GM18951 (cell line): ENCODE measurements at regions not wholly inside any gene's neighbourhood (a gene's known extent, or its start where the extent isn't known, plus 50 kb on each side); places are given as distances from the start of the nearest gene placed in this dataset.

Experiments
- POLR2A ChIP-seq: IDR thresholded peaks from 4 replicates; pipeline ENCODE4 v1.6.1; 2011; ENCODE audit warnings: mild to moderate bottlenecking; ENCODE audit not compliant: insufficient read length, insufficient read depth; ENCODE audit errors: extremely low read depth
- in situ Hi-C: fragments of 300-500 bp; cut with MboI; formaldehyde crosslinking; loops from one replicate; pipeline ENCODE4 v1.12.0; 2022; ENCODE audit warnings: low sequenced_read_pairs, mixed read lengths, inconsistent platforms; ENCODE audit not compliant: unreplicated experiment

DNA sequence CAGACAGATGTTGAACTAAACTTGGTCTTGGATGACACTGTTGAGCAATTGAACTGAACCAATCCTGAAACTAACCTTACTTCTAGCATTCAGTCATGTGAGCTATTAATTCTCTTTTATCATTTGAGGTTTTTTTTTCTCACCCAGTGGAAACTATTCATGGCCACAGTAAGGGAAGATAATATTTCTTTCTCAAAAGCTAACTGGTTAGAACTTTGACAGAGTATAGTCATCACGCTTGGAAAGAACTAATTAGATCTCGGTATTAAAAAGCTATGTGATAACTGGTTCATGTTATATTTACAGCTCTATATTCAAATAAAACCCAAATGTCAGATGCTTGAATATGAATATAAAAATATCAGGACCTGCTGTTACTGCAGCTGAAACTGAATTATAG, 89.5 kb downstream of the OTUD1 start:
- in situ Hi-C loops: loop anchor here (5.0 to 25.0 kb wide), 2 partner anchors 216 to 366 kb away; no protein-coding TSS in a partner anchor
- no peak for TF ChIP-seq POLR2A

DNA sequence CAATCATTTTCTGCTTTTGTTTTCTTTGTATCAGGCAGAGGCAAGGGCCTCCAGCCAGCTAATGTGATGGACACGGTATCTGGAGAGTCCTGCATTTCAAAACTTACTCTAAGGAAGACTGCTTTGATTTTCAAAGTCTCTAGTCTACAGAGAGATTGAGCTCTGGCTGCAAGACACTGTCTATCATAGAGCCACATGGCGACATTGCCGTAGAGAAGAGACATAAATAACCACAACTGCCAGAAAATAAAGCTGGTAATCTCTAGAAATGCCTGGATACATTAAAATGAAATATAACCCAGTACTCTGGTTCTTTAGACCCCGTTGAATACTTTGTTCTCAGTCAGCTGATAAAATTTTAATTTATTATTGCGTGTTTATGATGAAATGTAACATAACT, 90.8 kb downstream of the OTUD1 start:
- in situ Hi-C loops: loop anchor here (5.0 to 25.0 kb wide), 2 partner anchors 217 to 367 kb away; no protein-coding TSS in a partner anchor
- TF ChIP-seq POLR2A: no peak

DNA sequence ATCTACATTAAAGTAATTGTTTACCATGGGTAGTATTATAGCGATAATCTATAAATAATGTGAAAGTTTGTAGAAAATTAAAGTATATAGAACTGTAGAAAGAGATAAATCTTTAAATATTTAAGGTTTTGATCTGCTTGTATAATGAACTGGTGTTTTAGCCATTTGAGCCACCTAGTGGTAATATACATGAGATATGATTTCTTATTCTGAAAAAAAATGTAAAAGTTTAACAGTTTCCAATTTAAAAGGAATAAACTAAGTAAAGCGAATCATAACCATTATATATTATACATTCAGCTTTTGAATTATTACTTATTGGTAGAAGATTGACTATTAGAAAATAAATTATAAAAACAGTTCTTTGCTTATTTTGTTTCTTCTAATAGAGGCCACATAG, 91.2 kb downstream of the OTUD1 start:
- in situ Hi-C loops: loop anchor here (25.0 kb wide), 1 partner anchor 368 kb away; no protein-coding TSS in a partner anchor
- no peak for TF ChIP-seq POLR2A

DNA sequence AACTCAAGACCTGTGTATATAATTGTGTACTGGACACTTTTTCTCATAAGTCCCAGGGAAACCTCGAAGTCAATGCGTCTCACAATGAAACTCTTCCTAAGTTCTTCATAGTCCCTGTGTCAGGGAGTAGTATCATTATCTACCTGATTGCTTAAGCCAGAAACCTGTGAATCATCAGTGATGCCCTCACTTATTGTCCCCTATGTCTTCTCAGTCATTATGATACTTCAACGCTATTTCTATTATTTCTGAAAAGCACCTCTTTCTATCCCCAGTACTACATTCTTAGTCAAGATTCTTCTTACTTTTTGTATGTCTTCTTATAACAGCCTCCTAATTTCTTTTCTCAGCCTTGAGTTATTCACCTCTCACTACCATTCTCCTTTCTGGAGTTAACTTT, 94.3 kb downstream of the OTUD1 start:
- in situ Hi-C loops: loop anchor here (25.0 kb wide), 1 partner anchor 371 kb away; no protein-coding TSS in a partner anchor
- TF ChIP-seq POLR2A: no peak

DNA sequence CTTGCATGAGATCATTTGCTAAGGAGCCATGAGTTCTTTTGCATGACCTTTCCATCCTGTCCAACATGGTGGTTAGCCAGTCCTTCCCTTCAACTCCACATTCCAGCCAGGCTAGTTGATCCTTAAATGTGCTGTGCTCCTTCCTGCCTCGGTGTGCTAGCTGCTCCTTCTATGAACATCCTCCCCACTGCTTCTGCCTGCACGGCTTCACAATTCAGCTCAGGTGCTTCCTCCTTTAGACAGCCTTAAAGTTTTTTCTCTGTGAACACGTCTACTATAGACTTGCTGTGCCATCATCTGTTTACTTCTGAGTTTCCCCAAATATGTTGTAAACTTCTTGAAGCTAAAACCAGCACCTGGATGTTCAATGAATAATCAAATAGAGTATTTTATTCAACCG, 95.5 kb downstream of the OTUD1 start:
- in situ Hi-C loops: loop anchor here (25.0 kb wide), 1 partner anchor 372 kb away; no protein-coding TSS in a partner anchor
- no peak for TF ChIP-seq POLR2A

- in situ Hi-C loops: loop anchor here (25.0 kb wide), 1 partner anchor 372 kb away; no protein-coding TSS in a partner anchor
Observed at GRCh38 chr10:23534761-23535160, 95.9 kb downstream of the OTUD1 start.

DNA sequence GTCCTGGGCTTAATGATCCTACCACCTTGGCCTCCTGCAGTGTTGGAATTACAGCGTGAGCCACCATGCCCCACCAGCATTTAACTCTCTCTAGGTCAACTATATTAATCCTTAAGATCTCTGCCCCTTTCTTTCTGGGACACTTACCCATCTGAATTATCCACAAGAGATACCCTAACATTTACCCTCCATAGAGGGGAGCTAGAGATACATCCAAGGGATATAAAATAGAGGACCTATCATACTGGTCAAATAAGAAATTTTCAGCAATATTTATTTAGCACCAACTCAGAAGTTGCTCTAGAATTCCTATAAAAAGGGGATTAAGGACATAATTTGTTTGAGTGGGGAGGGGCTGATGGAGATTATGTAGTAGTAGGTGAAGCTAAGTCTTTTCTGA, 96.5 kb downstream of the OTUD1 start:
- in situ Hi-C loops: loop anchor here (25.0 kb wide), 1 partner anchor 373 kb away; no protein-coding TSS in a partner anchor
- TF ChIP-seq POLR2A: no peak

More at GRCh38 chr10:23534761-23535160, 95.9 kb downstream of the OTUD1 start:
- TF ChIP-seq POLR2A: no peak

GRCh38 chr10:23538968-23539367, 100.1 kb downstream of the OTUD1 start:
- no peak for TF ChIP-seq POLR2A
- in situ Hi-C loops: loop anchor here (25.0 kb wide), 1 partner anchor 377 kb away; no protein-coding TSS in a partner anchor

- no peak for TF ChIP-seq POLR2A
- in situ Hi-C loops: loop anchor here (25.0 kb wide), 1 partner anchor 378 kb away; no protein-coding TSS in a partner anchor
Observed at GRCh38 chr10:23540401-23541030, 101.6 kb downstream of the OTUD1 start.

GRCh38 chr10:23543691-23544380, 105.0 kb downstream of the OTUD1 start:
- in situ Hi-C loops: loop anchor here (25.0 kb wide), 1 partner anchor 382 kb away; no protein-coding TSS in a partner anchor
- TF ChIP-seq POLR2A: no peak

GRCh38 chr10:23545866-23546265, 107.0 kb downstream of the OTUD1 start:
- in situ Hi-C loops: loop anchor here (25.0 kb wide), 1 partner anchor 384 kb away; no protein-coding TSS in a partner anchor

- TF ChIP-seq POLR2A: no peak
- in situ Hi-C loops: no loop called here
Observed at GRCh38 chr10:23556727-23557440, 118.0 kb downstream of the OTUD1 start.

GRCh38 chr10:23557777-23558176, 118.9 kb downstream of the OTUD1 start:
- no peak for TF ChIP-seq POLR2A
- in situ Hi-C loops: no loop called here
